NCI-H146 (cell line): ENCODE measurements at regions not wholly inside any gene's neighbourhood (a gene's known extent, or its start where the extent isn't known, plus 50 kb on each side); places are given as distances from the start of the nearest gene placed in this dataset.
"Not testable (repeated sequence)": the region's sequence is repeated elsewhere in the genome, so short reads cannot be mapped to it uniquely, and the experiment has no call there.

ENCODE experiments used
- DNase-seq: peaks from one replicate; lab custom pipeline; 2025; lab: John Stamatoyannopoulos, UW

DNA sequence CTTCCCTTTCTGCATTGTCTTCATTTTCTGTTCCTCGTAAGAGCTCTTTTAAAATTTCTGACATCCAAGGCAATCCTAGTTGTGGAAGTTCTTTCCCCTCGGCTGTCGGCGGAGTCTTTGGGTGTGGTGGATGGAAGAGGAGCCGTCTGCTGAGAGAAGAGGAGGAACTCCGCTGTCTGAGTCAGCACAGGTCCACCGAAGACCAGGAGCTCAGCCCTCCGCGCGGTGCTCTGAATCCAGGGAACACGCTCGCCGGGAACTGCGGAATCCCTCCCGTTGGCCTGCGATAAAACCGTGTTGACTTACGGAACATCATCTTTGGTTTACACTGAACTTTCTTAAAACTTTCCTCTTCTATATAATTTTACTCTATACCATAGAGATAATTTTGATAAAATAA is 100.7 kb upstream of the IRX4 start:
- DNase-seq: no peak

DNA sequence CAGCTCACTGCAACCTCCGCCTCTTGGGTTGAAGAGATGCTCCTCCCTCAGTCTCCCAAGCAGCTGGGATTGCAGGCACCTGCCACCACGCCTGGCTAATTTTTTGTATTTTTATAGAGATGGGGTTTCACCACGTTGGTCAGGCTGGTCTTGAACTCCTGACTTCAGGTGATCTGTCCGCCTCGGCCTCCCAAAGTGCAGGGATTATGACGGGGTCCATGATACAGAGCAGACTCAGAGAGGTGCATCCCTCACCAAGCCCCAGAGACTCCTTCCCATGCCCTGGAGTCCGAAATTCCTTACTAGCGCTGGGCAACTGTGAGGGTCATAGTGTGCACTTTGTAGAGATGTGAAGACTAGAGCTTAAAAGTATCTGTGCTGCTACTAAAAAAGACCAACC is 99.8 kb upstream of the IRX4 start:
- DNase-seq: not testable (repeated sequence)

GRCh38 chr5:1975898-1976765 is 93.4 kb upstream of the IRX4 start:
- no peak for DNase-seq

DNA sequence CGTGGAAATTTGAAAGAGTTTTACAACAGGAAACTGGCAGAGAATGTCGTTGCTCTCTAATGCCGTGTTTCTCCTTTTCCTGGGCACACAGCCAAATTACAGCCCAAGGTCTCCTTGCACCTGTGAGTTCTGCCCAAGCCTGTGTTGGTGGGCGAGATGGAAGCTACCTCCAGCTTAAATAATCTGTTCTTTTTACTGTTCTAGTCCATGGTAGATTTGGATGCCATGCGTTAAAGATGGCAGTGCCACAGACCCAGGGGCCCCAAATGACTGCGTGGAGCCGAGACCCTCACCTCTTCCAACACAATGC is 92.6 kb upstream of the IRX4 start:
- DNase-seq: no peak

GRCh38 chr5:1974501-1975405 is 92.0 kb upstream of the IRX4 start:
- no peak for DNase-seq

GRCh38 chr5:1974081-1974480 is 91.4 kb upstream of the IRX4 start:
- DNase-seq: no peak

GRCh38 chr5:1973391-1974013 is 90.8 kb upstream of the IRX4 start:
- DNase-seq: no peak

GRCh38 chr5:1971944-1972343 is 89.2 kb upstream of the IRX4 start:
- DNase-seq: no peak

DNA sequence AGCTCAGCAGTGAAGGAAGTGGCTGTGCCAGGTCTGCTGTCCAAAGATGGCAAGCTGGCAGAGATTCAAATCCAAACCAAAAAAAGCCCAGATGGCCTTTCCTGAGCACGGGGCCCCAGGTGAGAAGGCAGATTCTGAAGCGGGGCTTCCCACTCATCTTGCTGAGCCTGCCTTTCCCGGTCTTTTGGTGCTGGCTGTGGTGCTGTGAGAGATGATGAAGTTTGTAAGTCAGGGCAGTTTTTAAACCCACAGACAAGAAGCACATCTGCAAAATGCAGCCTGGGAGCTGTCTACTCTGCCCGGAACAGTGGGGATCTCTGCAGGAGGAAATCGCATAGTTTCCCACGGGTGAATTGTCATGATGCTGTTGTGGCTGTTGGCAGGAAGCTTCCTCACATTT is 85.0 kb upstream of the IRX4 start:
- no peak for DNase-seq

DNA sequence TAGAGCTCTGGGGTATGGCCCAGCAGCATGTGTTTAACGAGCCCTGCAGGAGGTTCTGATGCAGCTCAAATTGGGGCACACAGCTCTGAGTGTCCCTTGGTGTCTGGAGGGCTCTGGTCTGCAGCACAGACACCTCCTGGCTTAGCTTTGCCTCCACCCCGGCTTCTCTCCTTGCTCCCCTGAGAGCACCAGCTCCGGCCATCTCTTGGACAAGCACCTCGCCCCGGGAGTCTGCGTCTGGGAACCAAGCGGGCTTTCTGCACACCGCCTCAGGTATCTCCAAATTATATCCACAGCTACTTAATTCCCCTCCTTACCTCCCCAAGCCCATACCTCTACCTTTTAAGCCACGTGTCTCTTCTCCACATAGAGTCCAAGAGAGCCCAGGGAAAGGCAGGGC is 83.7 kb upstream of the IRX4 start:
- DNase-seq: no peak

GRCh38 chr5:1965925-1966324 is 83.2 kb upstream of the IRX4 start:
- DNase-seq: no peak

DNA sequence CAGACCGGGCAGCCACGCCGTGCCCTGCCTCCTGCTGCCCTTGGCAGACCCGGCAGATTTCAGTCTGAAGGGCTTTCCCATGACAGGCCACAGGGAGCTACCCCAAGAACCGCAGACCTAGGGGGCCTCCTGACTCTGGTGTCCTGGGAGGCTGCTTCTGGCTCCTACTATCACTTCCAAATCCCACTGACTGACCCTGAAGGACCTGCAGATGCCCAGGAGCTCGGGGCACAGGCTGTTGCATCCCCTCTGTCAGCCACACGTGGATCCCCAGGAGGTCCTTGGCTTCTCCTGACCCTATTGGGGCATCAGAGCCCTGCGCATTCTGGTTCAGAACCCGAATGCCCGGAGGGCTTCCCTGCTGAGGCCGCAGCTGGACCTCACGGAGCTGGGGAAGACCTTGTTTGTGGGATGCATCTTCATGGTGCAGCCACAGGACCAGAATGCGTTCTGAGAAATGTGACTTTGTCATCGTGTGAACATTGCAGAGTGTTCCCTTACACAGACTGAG is 81.3 kb upstream of the IRX4 start:
- no peak for DNase-seq

- DNase-seq: no peak
Measured at GRCh38 chr5:1963358-1963757, 80.6 kb upstream of the IRX4 start.

DNA sequence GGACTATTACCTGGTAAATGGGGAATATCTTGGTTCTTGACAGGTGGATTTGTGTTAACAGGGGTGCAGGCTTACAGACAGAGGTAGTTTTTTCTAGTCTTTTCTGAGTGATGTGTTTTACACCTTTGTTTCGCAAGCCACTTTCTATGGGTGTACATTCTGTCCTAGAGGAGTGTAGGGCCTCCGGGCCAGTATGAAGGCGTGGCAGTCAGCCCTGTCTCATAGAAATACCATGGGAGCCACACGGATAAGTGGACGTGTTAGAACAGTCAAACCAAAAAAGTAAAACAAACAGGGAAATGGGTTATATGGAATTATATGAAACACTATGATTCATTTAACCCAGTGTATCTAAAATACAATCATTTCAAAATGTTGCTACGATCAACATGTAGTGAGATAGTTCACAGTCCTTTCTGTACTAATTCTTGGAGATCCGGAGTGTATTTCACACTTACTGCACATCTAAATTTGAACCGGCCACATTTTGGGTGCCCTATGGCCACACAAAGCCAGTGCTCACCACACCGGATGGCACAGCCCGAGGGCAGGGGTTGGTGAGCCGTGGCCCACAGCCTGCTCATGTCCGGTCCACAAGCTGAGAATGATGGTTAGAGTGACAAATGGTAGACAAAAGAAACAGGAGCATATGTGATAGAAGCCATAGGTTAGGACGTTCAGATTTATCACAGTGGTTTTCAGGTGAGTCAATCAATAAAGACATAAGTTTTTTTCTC is 80.1 kb upstream of the IRX4 start:
- no peak for DNase-seq

- DNase-seq: no peak
Measured at GRCh38 chr5:1961952-1962595, 79.3 kb upstream of the IRX4 start.

- no peak for DNase-seq
Measured at GRCh38 chr5:1961304-1961946, 78.7 kb upstream of the IRX4 start.

- no peak for DNase-seq
Measured at GRCh38 chr5:1960595-1961303, 78.0 kb upstream of the IRX4 start.

DNA sequence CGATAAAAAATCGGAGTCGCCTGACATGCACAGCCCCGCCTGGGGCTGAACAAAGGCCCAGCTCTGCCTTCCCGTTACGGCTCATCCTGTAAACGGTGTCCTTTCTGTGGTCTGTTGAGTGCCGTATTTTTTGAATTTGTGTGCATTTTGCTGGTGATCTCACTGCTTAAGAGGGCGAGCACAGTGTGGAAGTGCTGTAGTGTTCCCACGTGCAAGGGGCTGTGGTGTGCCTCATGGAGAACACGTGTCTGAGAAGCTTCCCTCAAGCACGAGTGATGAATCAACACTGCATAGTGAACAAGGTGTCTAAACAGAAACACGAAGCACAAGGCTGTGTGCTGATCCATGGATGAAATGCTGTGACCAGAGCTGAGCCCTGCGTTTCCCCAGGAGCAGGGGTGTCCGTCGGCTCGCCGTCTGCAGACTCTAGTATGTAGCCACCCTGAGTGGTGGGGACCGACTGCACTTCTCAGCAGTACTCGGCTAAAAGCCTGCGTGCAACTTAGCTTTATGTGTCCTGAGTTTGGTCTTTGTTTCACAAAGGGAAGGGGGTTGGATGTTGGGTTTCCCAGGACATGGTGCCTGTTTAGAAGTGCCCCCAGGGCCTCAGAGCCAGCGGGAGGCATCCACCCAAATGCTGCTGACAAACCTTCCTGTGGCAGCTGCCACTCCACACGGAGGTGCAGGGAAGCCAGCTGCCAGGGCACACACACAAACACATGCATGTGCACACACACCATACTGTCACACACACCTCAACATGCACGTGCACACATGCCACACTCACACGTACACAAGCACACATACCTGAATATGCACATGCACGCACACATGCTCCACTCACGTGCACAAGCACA is 77.2 kb upstream of the IRX4 start:
- DNase-seq: no peak

DNA sequence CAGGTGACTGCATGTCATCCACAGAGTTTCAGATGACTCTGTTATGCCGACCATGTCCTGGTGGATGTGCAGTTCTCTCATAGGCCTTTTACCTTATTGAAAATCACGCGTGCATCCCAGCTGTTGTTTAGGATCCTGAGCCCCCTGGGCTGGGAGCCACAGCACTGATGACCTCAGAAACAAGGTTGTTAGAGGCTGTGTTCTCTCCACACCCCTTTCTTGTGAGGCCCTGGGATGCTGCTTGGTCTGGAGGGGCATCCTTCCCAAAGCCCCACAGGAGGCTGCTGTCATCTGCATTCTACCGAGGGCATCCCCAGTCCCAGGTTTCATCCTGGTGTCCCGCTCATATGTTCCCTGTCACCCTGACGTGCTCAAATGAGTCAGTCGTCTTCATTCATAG is 76.5 kb upstream of the IRX4 start:
- no peak for DNase-seq
